B cell (primary cell): ENCODE measurements at regions not wholly inside any gene's neighbourhood (a gene's known extent, or its start where the extent isn't known, plus 50 kb on each side); places are given as distances from the start of the nearest gene placed in this dataset.

Experiments
- ATAC-seq: fragments of 200-7000 bp; cut with Tn5 transposase; one replicate; pipeline ENCODE4 v1.10.0; 2021; ENCODE audit warnings: low read depth, mild to moderate bottlenecking, moderate number of reproducible peaks, moderate library complexity
- CTCF ChIA-PET: fragments of 350-600 bp; sonication (Branson Sonifier 250); formaldehyde crosslinking; loops from one replicate; lab custom pipeline; 2021; ENCODE audit warnings: antibody characterized with exemption, inconsistent platforms; lab: Charles Lee
- POLR2A ChIA-PET: fragments of 350-600 bp; sonication (Branson Sonifier 250); formaldehyde crosslinking; loops from one replicate; lab custom pipeline; 2021; ENCODE audit warnings: antibody characterized with exemption; lab: Charles Lee
- DNase-seq: peaks from one replicate; pipeline ENCODE4 v3.0.0; 2013
- H2AFZ ChIP-seq: 2 replicates; pipeline ENCODE4 v1.6.1; 2012; ENCODE audit warnings: mild to moderate bottlenecking, low read depth, low read length; ENCODE audit not compliant: insufficient read depth, poor library complexity, severe bottlenecking
- H3K27ac ChIP-seq, 2 donors: 1 replicate in 1 of 2; 2 replicates in 1 of 2; pipeline ENCODE4 v1.5.1; 2012 to 2013; ENCODE audit warnings: low read length in 2 of 2, mild to moderate bottlenecking in 2 of 2, moderate library complexity in 1 of 2
- H3K27me3 ChIP-seq, 4 experiments: fragments of 200-600 bp in 1 of 4; sonication (generic) in 1 of 4; replicated peaks in 1 of 4; 1 replicate in 2 of 4; 2 replicates in 2 of 4; pipeline versions ENCODE4 v1.6.1 to v1.7.0; 2013 to 2016; ENCODE audit warnings: low read length in 3 of 4, mild to moderate bottlenecking in 2 of 4, mixed read lengths in 1 of 4, moderate library complexity in 1 of 4; ENCODE audit not compliant: insufficient read depth in 4 of 4, control insufficient read depth in 3 of 4; ENCODE audit errors: control extremely low read depth in 1 of 4
- H3K36me3 ChIP-seq, 2 experiments: replicated peaks in 1 of 2; 1 replicate in 1 of 2; 2 replicates in 1 of 2; pipeline versions ENCODE4 v1.6.1 to v1.7.1; 2013; ENCODE audit warnings: low read length in 1 of 2; ENCODE audit not compliant: insufficient read depth in 2 of 2, control insufficient read depth in 1 of 2; ENCODE audit errors: control extremely low read depth in 1 of 2, extremely low read depth in 1 of 2
- H3K4me1 ChIP-seq, 2 donors: fragments of 200-600 bp in 1 of 2; sonication (generic) in 1 of 2; 1 replicate in 1 of 2; 2 replicates in 1 of 2; pipeline versions ENCODE4 v1.5.1 to v1.6.1; 2013 to 2017; ENCODE audit warnings: low read length in 2 of 2; ENCODE audit not compliant: control insufficient read depth in 2 of 2, insufficient read depth in 2 of 2
- H3K4me2 ChIP-seq: replicated peaks from 2 replicates; pipeline ENCODE3; 2012; ENCODE audit warnings: mild to moderate bottlenecking, low read depth, low read length; ENCODE audit not compliant: poor library complexity, severe bottlenecking
- H3K4me3 ChIP-seq, 5 experiments: fragments of 200-600 bp in 1 of 5; sonication (generic) in 1 of 5; 1 replicate in 3 of 5; 2 replicates in 2 of 5; pipeline versions ENCODE4 v1.5.1 to v1.7.0; 2011 to 2016; ENCODE audit warnings: low read length in 4 of 5, mild to moderate bottlenecking in 4 of 5, low read depth in 2 of 5, control low read depth in 1 of 5, moderate library complexity in 1 of 5; ENCODE audit not compliant: insufficient read depth in 1 of 5; ENCODE audit errors: control extremely low read depth in 1 of 5, extremely low read depth in 1 of 5
- H3K79me2 ChIP-seq: fragments of 200-600 bp; sonication (generic); one replicate; pipeline ENCODE4 v1.6.0; 2016; ENCODE audit warnings: low read length; ENCODE audit not compliant: control insufficient read depth, insufficient read depth
- H3K9ac ChIP-seq: fragments of 200-600 bp; sonication (generic); 2 replicates; pipeline ENCODE4 v1.6.1; 2017; ENCODE audit warnings: mild to moderate bottlenecking, low read length, moderate library complexity
- H3K9me3 ChIP-seq, 3 donors: one replicate each; pipeline versions ENCODE4 v1.6.1 to v1.7.1; 2013; ENCODE audit warnings: low read length in 2 of 3; ENCODE audit not compliant: control insufficient read depth in 2 of 3, insufficient read depth in 1 of 3; ENCODE audit errors: control extremely low read depth in 1 of 3
- H4K20me1 ChIP-seq: 2 replicates; pipeline ENCODE4 v1.6.0; 2012; ENCODE audit warnings: mild to moderate bottlenecking, low read length; ENCODE audit not compliant: insufficient read depth, control insufficient read depth, poor library complexity, severe bottlenecking
- H3K27ac Mint-ChIP-seq: one replicate; pipeline ENCODE4 v1.8.0; 2021; ENCODE audit warnings: mixed read lengths
- H3K27me3 Mint-ChIP-seq: one replicate; pipeline ENCODE4 v1.8.0; 2021; ENCODE audit warnings: mixed read lengths
- H3K4me1 Mint-ChIP-seq: one replicate; pipeline ENCODE4 v1.8.0; 2021; ENCODE audit warnings: mixed read lengths
- H3K4me3 Mint-ChIP-seq: one replicate; pipeline ENCODE4 v1.8.0; 2021; ENCODE audit warnings: mixed read lengths
- H3K9me3 Mint-ChIP-seq: one replicate; pipeline ENCODE4 v1.8.0; 2022; ENCODE audit warnings: mixed read lengths; ENCODE audit not compliant: insufficient read depth
- EZH2 ChIP-seq: IDR thresholded peaks from 2 replicates; pipeline ENCODE4 v1.6.1; 2012; ENCODE audit warnings: borderline replicate concordance, low read depth, mild to moderate bottlenecking, moderate library complexity, low read length; ENCODE audit not compliant: insufficient read depth, poor library complexity, severe bottlenecking
- WGBS: methylation state at CpG from one replicate; pipeline ENCODE4 v1.1.5; 2013; ENCODE audit warnings: missing lambda C conversion rate; ENCODE audit not compliant: insufficient coverage; 5-methylcytosine and 5-hydroxymethylcytosine counted together
- intact Hi-C: fragments of 100-400 bp; cut with micrococcal nuclease; formaldehyde crosslinking; loops from one replicate; pipeline ENCODE4 v1.10.0; 2022
- TF ChIP-seq, protein P1 (sequence below): fragments of 200-600 bp; IDR thresholded peaks from one replicate; pipeline ENCODE4 v1.8.0; 2022; ENCODE audit warnings: antibody characterized with exemption, mild to moderate bottlenecking

DNA sequence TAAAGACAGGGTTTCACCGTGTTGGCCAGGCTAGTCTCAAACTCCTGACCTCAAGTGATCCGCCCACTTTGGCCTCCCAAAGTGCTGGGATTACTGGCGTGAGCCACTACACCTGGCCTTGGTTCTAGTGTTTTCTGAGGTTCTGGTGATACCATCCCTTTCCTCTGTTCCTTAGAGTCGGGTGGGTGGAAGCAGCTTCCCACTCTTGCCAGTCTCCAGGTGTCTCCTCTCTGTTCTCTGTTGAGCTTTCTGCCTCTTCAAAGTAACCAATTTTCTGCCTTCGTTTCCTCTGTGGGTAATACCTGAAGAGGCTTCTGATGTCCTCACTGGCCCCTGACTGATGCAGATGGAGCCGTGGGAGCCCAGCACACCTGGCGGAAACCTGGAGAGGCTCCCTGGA is 53.4 kb upstream of the LHX5 start:
- Mint-ChIP-seq H3K4me1 (no peaks in the 10 kb centered on the region), H3K27me3 (peaks cover 49% of the 10 kb centered on the region), H3K4me3 (no peak overlapping the region), H3K27ac (no peak overlapping the region), H3K9me3 (no peaks in the 10 kb centered on the region)
- Histone ChIP-seq H4K20me1 (no peaks in the 10 kb centered on the region), H3K9me3 (peaks cover 0 to 4% (median 0%) of the 10 kb centered on the region in 3 donors), H3K4me2 (no peak overlapping the region), H3K36me3 (no peaks in the 10 kb centered on the region), H3K79me2 (no peaks in the 10 kb centered on the region), H3K27me3 (peaks cover 0 to 28% (median 6%) of the 10 kb centered on the region in 4 experiments), H2AFZ (no peak overlapping the region), H3K9ac (no peak overlapping the region), H3K27ac (no peak overlapping the region), H3K4me3 (no peak overlapping the region), H3K4me1 (no peaks in the 10 kb centered on the region)
- DNase-seq: no peak
- no peak for ATAC-seq
- intact Hi-C loops: no loop called here
- TF ChIP-seq, protein P1, sequence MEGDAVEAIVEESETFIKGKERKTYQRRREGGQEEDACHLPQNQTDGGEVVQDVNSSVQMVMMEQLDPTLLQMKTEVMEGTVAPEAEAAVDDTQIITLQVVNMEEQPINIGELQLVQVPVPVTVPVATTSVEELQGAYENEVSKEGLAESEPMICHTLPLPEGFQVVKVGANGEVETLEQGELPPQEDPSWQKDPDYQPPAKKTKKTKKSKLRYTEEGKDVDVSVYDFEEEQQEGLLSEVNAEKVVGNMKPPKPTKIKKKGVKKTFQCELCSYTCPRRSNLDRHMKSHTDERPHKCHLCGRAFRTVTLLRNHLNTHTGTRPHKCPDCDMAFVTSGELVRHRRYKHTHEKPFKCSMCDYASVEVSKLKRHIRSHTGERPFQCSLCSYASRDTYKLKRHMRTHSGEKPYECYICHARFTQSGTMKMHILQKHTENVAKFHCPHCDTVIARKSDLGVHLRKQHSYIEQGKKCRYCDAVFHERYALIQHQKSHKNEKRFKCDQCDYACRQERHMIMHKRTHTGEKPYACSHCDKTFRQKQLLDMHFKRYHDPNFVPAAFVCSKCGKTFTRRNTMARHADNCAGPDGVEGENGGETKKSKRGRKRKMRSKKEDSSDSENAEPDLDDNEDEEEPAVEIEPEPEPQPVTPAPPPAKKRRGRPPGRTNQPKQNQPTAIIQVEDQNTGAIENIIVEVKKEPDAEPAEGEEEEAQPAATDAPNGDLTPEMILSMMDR: no peak
- CTCF ChIA-PET: no interaction called here
- POLR2A ChIA-PET: no interaction called here
- WGBS: 73% methylated on average over 6 of the region's 7 CpGs

DNA sequence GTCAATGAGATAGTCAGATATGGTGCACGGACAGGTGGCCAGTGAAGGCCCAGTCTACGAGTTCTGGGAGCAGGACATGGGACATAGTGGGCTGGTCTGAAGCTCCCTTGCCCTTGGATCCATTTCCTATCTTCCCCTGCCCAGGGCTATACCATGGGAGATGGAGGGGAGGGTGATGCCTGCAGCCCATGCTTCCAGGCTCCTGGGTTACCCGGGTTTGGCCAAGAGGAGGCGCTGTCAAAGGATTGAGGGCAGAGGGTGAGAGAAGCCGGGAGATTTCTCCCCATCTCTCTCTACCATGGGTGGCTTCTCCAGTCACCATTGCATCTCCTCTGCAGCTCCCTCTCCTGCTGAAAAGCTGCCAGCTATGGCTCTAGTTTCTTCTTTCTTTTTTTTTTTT is 52.8 kb upstream of the LHX5 start:
- Histone ChIP-seq H2AFZ (no peak overlapping the region), H3K79me2 (no peaks in the 10 kb centered on the region), H4K20me1 (no peaks in the 10 kb centered on the region), H3K4me3 (no peak overlapping the region), H3K4me1 (no peaks in the 10 kb centered on the region), H3K9me3 (peaks cover 0 to 6% (median 0%) of the 10 kb centered on the region in 3 donors), H3K36me3 (no peaks in the 10 kb centered on the region), H3K27ac (no peak overlapping the region), H3K9ac (no peak overlapping the region), H3K27me3 (peaks cover 0 to 34% (median 7%) of the 10 kb centered on the region in 4 experiments), H3K4me2 (no peak overlapping the region)
- intact Hi-C loops: no loop called here
- ATAC-seq: no peak
- H3K9me3 Mint-ChIP-seq: no peaks in the 10 kb centered on the region
- CTCF ChIA-PET: no interaction called here
- POLR2A ChIA-PET: no interaction called here
- peaks cover 50% of the 10 kb centered on the region for H3K27me3 Mint-ChIP-seq
- WGBS: 100% methylated on average over 1 of the region's 5 CpGs
- DNase-seq: no peak
- H3K4me3 Mint-ChIP-seq: no peak overlapping the region
- no peaks in the 10 kb centered on the region for H3K4me1 Mint-ChIP-seq
- no peak overlapping the region for H3K27ac Mint-ChIP-seq
- TF ChIP-seq EZH2: no peak
- TF ChIP-seq, protein P1: no peak
